Uterus (tissue), 2 donors: ENCODE measurements at regions not wholly inside any gene's neighbourhood (a gene's known extent, or its start where the extent isn't known, plus 50 kb on each side); places are given as distances from the start of the nearest gene placed in this dataset.

Source experiments
- POLR2A ChIP-seq, 2 donors: fragments of 450-650 bp; IDR thresholded peaks; one replicate each; pipeline ENCODE4 v1.6.1; 2016; ENCODE audit warnings: antibody characterized with exemption in 2 of 2, mild to moderate bottlenecking in 1 of 2, moderate library complexity in 1 of 2
- TF ChIP-seq, protein P1 (sequence below), 4 experiments: fragments of 200-600 bp in 2 of 4; fragments of 450-650 bp in 2 of 4; sonication (generic) in 2 of 4; IDR thresholded peaks; one replicate each; pipeline ENCODE4 v1.5.1; 2016 to 2019; ENCODE audit warnings: antibody characterized with exemption in 4 of 4, mild to moderate bottlenecking in 2 of 4, moderate library complexity in 1 of 4

DNA sequence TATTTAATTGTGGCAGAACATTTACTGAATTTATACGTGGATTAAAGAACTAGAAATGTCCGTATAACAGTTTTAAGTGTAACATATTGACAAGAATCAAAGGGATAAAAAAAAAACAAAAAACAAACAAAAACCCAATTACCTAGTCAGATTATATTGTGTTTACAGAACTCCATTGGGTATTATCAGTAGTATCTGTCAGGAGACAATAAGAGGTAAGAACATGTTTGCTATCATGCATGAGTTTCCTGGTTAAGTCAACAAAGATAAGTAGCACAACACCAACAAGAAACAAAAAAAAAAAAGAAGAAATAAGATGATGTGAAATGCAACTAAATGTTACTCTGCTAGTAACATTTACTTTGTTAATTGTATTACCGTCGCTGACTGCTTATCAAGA, 570.6 kb downstream of the ZBBX start:
- TF ChIP-seq, protein P1, sequence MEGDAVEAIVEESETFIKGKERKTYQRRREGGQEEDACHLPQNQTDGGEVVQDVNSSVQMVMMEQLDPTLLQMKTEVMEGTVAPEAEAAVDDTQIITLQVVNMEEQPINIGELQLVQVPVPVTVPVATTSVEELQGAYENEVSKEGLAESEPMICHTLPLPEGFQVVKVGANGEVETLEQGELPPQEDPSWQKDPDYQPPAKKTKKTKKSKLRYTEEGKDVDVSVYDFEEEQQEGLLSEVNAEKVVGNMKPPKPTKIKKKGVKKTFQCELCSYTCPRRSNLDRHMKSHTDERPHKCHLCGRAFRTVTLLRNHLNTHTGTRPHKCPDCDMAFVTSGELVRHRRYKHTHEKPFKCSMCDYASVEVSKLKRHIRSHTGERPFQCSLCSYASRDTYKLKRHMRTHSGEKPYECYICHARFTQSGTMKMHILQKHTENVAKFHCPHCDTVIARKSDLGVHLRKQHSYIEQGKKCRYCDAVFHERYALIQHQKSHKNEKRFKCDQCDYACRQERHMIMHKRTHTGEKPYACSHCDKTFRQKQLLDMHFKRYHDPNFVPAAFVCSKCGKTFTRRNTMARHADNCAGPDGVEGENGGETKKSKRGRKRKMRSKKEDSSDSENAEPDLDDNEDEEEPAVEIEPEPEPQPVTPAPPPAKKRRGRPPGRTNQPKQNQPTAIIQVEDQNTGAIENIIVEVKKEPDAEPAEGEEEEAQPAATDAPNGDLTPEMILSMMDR (IDR thresholded peaks at IDR 0.05) = no peak
- no peak for TF ChIP-seq POLR2A (IDR thresholded peaks at IDR 0.05)
